LNCAP (cell line): ENCODE measurements at regions not wholly inside any gene's neighbourhood (a gene's known extent, or its start where the extent isn't known, plus 50 kb on each side); places are given as distances from the start of the nearest gene placed in this dataset.

ENCODE experiments used
- TF ChIP-seq, protein P1 (sequence below): fragments of 450-650 bp; IDR thresholded peaks from 2 replicates; pipeline ENCODE4 v1.5.1; 2017; ENCODE audit warnings: mild to moderate bottlenecking

DNA sequence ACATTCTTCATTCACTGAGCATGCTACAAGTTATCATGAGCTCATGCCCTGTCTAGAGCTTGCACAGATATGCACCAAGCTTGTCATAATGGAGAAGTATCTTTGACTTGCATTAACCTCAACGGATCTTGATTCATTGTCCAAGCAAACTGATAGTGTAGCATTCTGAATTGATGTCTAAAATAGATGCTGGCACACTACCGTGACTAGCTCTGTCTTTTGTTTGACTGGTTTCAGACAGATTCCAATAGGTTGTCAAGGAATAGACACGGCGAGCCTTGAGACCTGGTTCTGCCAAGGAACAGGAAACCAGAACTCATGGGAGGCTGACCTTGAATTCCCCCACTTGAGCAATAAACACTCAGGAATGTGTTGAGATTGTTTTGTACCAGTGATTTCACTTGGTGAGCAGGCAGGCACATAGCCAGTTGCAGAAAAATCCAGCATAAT lies 1153.1 kb upstream of the GJE1 start:
- TF ChIP-seq, protein P1, sequence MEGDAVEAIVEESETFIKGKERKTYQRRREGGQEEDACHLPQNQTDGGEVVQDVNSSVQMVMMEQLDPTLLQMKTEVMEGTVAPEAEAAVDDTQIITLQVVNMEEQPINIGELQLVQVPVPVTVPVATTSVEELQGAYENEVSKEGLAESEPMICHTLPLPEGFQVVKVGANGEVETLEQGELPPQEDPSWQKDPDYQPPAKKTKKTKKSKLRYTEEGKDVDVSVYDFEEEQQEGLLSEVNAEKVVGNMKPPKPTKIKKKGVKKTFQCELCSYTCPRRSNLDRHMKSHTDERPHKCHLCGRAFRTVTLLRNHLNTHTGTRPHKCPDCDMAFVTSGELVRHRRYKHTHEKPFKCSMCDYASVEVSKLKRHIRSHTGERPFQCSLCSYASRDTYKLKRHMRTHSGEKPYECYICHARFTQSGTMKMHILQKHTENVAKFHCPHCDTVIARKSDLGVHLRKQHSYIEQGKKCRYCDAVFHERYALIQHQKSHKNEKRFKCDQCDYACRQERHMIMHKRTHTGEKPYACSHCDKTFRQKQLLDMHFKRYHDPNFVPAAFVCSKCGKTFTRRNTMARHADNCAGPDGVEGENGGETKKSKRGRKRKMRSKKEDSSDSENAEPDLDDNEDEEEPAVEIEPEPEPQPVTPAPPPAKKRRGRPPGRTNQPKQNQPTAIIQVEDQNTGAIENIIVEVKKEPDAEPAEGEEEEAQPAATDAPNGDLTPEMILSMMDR: no peak

DNA sequence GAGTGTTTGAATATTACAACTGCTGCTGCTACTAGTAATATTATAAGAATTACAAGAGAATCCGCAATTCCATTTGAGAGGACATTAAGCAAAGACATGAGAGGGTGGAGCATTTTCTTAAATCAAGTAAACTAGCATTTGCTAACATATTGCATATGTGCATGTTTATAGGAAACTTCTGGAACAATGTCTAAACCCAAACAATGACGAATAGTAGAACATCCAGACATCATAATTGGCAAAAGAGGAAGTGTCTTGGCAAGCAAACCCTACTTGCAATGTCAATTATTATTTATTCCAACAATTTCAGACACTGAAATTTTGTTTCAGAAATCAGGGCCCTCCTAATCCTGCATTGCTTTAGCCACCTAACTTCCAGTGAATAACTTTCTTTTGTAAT lies 1155.3 kb upstream of the GJE1 start:
- TF ChIP-seq, protein P1: no peak

DNA sequence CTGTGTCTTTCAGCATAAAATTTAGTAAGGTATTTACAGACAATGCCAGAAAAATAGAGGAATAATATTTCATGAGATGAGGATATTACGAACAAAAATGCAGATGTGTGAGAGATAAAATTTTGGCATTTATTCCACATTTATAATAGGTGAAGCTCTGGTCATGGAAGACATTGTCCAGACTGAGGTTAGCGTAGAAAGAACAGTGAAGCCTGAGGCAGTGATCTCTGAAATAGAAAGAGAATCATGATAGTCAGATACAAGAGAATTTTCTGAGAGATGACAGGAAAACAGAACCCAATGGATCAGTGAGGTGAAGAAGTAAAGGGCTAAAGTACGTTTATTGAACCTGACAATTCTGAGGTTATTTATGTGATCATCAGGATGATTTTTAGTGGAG lies 1155.9 kb upstream of the GJE1 start:
- TF ChIP-seq, protein P1: no peak

DNA sequence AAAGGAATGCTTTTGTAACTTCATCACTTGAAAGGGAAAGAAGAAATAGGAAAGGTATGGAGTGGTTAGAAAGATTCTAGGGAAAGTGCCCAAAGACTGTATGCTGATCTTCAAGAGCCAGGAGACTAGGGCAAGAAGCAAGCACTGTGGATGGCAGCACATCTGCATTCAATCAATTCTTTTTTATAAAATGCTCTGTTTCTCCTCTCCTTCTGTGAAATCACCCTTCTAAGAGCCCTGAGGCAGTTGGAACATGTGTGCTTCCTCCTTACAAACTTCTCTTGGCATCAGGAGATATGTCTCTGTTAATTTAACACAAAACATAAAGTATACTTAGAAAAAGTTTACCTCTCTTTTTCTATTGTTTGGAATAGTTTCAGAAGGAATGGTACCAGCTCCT lies 1162.2 kb upstream of the GJE1 start:
- TF ChIP-seq, protein P1: no peak

DNA sequence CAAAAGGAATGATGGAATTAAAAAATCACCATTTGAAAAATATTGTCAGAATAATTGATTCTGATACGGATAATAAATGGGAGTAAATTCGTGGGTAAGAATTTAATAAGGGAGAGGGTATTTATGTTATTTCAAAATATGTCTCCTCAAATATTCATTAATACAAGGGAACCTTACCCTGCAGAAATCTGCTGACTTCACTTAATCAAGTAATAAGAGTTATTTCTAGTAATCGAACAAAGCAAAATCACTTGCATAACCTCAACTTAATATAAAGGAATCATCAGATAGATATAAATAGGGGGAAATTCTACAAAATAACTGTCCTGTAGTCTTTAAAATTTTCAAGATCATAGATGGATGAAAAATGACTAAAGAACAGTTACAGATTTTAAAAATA lies 1164.7 kb upstream of the GJE1 start:
- TF ChIP-seq, protein P1: no peak

DNA sequence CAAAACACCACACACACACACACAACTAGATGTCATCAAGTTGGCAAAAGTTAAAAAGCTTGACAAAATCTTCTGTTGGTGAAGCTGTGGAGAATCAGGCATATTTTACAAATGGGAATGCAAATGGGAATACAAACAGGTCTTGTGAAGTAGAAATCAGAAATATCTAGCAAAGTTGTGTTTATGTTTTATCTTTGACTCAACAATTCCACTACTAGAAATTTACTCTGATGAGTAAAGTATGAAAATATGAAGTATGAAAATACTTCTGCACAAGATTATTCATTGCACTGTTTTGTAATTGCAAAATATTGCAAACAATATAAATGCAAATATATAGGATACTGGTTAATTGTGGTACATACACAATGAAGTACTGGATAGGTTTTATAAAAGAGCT lies 1166.0 kb upstream of the GJE1 start:
- TF ChIP-seq, protein P1: no peak

DNA sequence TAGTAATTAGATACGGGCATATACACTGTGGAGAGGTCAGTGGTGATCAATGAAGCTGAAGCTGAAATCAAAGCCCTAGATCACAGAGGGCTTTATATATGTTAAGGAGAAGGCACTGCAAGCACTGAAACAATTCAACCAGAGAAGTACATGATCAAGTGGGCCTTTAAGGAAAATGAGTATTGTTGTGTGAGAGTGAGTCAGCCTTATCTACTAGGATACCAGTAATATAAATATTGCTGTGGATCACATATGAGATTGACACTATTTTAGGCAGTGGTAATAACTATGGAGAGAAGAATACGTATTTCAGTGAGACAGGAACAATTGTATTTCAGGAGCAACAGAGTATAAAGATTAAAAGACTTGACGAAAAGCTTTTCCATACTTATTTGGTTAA lies 1172.2 kb upstream of the GJE1 start:
- TF ChIP-seq, protein P1: no peak

DNA sequence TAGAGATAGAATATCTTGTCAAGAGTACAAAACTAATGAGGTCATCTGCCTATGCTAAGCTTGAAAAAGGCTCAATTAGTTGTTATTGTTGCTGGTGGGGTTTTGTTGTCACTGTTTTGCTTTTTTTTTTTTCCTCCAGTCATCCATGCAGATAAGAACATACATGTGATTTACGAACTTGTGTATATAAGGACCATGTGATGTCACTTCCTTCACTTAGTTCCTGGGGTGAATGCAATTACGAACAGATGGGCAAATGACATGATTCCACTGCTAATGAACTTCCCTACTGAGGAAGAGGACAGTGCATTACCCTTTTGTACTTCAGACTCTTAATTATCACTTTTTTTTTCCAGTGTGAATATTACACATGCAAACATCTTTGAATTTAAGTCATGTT lies 1175.3 kb upstream of the GJE1 start:
- TF ChIP-seq, protein P1: no peak
